Neural cell (in vitro differentiated cells): ENCODE measurements at regions not wholly inside any gene's neighbourhood (a gene's known extent, or its start where the extent isn't known, plus 50 kb on each side); places are given as distances from the start of the nearest gene placed in this dataset.

ENCODE experiments used
- H2AFZ ChIP-seq: fragments of 200-600, 300-800 bp; sonication (generic), shearing (Covaris generic); 2 replicates; pipeline ENCODE4 v1.6.0; 2014; ENCODE audit warnings: low read depth, mild to moderate bottlenecking, antibody characterized with exemption, low read length, moderate library complexity
- H3F3A ChIP-seq: fragments of 200-600 bp; shearing (Covaris generic); 2 replicates; pipeline ENCODE4 v1.6.1; 2016; ENCODE audit warnings: mild to moderate bottlenecking, moderate library complexity, mixed read lengths, antibody characterized with exemption, low read length; ENCODE audit not compliant: insufficient read depth, poor library complexity, severe bottlenecking
- H3K27ac ChIP-seq: fragments of 200-600, 300-800 bp; sonication (generic), shearing (Covaris generic); 2 replicates; pipeline ENCODE4 v1.5.1; 2014; ENCODE audit warnings: mild to moderate bottlenecking, low read length, moderate library complexity
- H3K27me3 ChIP-seq: fragments of 300-800, 200-600 bp; sonication (generic), shearing (Covaris generic); 2 replicates; pipeline ENCODE4 v1.6.0; 2014; ENCODE audit warnings: mild to moderate bottlenecking, low read depth, low read length, moderate library complexity; ENCODE audit not compliant: insufficient read depth
- H3K36me3 ChIP-seq: fragments of 300-800, 200-600 bp; sonication (generic), shearing (Covaris generic); 2 replicates; pipeline ENCODE4 v1.5.1; 2014; ENCODE audit warnings: mild to moderate bottlenecking, antibody characterized with exemption, low read length, moderate library complexity; ENCODE audit not compliant: insufficient read depth
- H3K4me2 ChIP-seq: fragments of 300-800, 200-600 bp; sonication (generic), shearing (Covaris generic); 2 replicates; pipeline ENCODE4 v1.6.0; 2014; ENCODE audit warnings: mild to moderate bottlenecking, low read length
- H3K4me3 ChIP-seq: fragments of 300-800, 200-600 bp; sonication (generic), shearing (Covaris generic); 2 replicates; pipeline ENCODE4 v1.5.1; 2014; ENCODE audit warnings: mild to moderate bottlenecking, low read length, moderate library complexity
- H3K79me2 ChIP-seq: fragments of 200-600 bp; shearing (Covaris generic); replicated peaks from 2 replicates; pipeline ENCODE4 v1.6.0; 2014; ENCODE audit warnings: mild to moderate bottlenecking, low read length, moderate library complexity; ENCODE audit not compliant: insufficient read depth
- H3K9ac ChIP-seq: fragments of 300-800, 200-600 bp; sonication (generic), shearing (Covaris generic); 2 replicates; pipeline ENCODE4 v1.6.1; 2016; ENCODE audit warnings: mild to moderate bottlenecking, low read length, mixed read lengths
- H3K9me2 ChIP-seq: fragments of 200-600 bp; shearing (Covaris generic); 2 replicates; pipeline ENCODE4 v1.6.1; 2016; ENCODE audit warnings: mild to moderate bottlenecking, low read length, mixed read lengths; ENCODE audit not compliant: insufficient read depth
- H3K9me3 ChIP-seq: fragments of 200-600, 300-800 bp; sonication (generic), shearing (Covaris generic); 2 replicates; pipeline ENCODE4 v1.6.1; 2016; ENCODE audit warnings: mild to moderate bottlenecking, mixed run types, low read length, moderate library complexity, mixed read lengths
- H4K20me1 ChIP-seq: fragments of 200-600 bp; shearing (Covaris generic); 2 replicates; pipeline ENCODE4 v1.6.1; 2016; ENCODE audit warnings: mild to moderate bottlenecking, mixed run types; ENCODE audit not compliant: insufficient read depth
- EP300 ChIP-seq: fragments of 450-650 bp; conservative IDR thresholded peaks from 2 replicates; pipeline ENCODE4 v1.6.1; 2014; ENCODE audit warnings: antibody characterized with exemption, mild to moderate bottlenecking, moderate library complexity; ENCODE audit not compliant: poor library complexity, severe bottlenecking
- EZH2 ChIP-seq: fragments of 200-600, 300-800 bp; shearing (Covaris generic), sonication (generic); IDR thresholded peaks from 2 replicates; pipeline ENCODE4 v1.6.1; 2014; ENCODE audit warnings: antibody characterized with exemption, low read length, borderline replicate concordance, mild to moderate bottlenecking; ENCODE audit not compliant: insufficient read depth, poor library complexity, severe bottlenecking
- MXI1 ChIP-seq: fragments of 450-650 bp; conservative IDR thresholded peaks from 2 replicates; pipeline ENCODE4 v1.6.1; 2014; ENCODE audit warnings: antibody characterized with exemption, mild to moderate bottlenecking; ENCODE audit not compliant: poor library complexity, severe bottlenecking
- POLR2AphosphoS5 ChIP-seq: IDR thresholded peaks from 2 replicates; pipeline ENCODE4 v1.6.1; 2012
- RAD21 ChIP-seq: fragments of 450-650 bp; conservative IDR thresholded peaks from 2 replicates; pipeline ENCODE4 v1.6.1; 2014; ENCODE audit warnings: antibody characterized with exemption, mild to moderate bottlenecking, moderate library complexity
- SMC3 ChIP-seq: fragments of 450-650 bp; conservative IDR thresholded peaks from 2 replicates; pipeline ENCODE4 v1.6.1; 2014; ENCODE audit warnings: antibody characterized with exemption, mild to moderate bottlenecking, moderate library complexity; ENCODE audit not compliant: poor library complexity
- TAF1 ChIP-seq: IDR thresholded peaks from 2 replicates; pipeline ENCODE4 v1.6.1; 2012; ENCODE audit warnings: low read depth
- TF ChIP-seq, protein P1 (sequence below): IDR thresholded peaks from 2 replicates; pipeline ENCODE4 v1.6.1; 2012; ENCODE audit warnings: borderline replicate concordance
- TF ChIP-seq, protein P2 (sequence below): fragments of 450-650 bp; IDR thresholded peaks from 2 replicates; pipeline ENCODE4 v1.5.1; 2014; ENCODE audit warnings: antibody characterized with exemption, mild to moderate bottlenecking, moderate library complexity; ENCODE audit not compliant: poor library complexity, severe bottlenecking

DNA sequence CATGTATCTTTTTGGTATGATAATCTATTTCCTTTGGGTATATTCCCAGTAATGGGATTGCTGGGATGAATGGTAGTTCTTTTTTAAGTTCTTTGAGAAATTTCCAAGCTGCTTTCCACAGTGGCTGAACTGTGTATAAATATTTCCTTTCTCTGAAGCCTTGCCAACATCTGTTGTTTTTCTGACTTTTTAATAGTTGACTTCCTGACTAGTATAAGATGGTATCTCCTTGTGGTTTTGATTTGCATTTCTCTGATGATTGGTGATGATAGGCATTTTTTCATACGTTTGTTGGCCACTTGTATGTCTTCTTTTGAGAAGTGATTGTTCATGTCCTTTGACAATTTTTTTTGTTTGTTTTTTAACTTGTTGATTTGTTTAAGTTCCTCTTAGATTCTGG lies 61.6 kb upstream of the PCDH17 start:
- no peaks in the 10 kb centered on the region for H3K9me2 ChIP-seq
- H3K9ac ChIP-seq, result no peak overlapping the region
- no peak overlapping the region for H2AFZ ChIP-seq
- H3K9me3 ChIP-seq, result no peaks in the 10 kb centered on the region
- no peak overlapping the region for H3K4me2 ChIP-seq
- H3K36me3 ChIP-seq, result no peaks in the 10 kb centered on the region
- H3K27ac ChIP-seq, result no peak overlapping the region
- no peaks in the 10 kb centered on the region for H4K20me1 ChIP-seq
- TF ChIP-seq TAF1, result no peak
- no peak for TF ChIP-seq RAD21
- TF ChIP-seq, protein P1, sequence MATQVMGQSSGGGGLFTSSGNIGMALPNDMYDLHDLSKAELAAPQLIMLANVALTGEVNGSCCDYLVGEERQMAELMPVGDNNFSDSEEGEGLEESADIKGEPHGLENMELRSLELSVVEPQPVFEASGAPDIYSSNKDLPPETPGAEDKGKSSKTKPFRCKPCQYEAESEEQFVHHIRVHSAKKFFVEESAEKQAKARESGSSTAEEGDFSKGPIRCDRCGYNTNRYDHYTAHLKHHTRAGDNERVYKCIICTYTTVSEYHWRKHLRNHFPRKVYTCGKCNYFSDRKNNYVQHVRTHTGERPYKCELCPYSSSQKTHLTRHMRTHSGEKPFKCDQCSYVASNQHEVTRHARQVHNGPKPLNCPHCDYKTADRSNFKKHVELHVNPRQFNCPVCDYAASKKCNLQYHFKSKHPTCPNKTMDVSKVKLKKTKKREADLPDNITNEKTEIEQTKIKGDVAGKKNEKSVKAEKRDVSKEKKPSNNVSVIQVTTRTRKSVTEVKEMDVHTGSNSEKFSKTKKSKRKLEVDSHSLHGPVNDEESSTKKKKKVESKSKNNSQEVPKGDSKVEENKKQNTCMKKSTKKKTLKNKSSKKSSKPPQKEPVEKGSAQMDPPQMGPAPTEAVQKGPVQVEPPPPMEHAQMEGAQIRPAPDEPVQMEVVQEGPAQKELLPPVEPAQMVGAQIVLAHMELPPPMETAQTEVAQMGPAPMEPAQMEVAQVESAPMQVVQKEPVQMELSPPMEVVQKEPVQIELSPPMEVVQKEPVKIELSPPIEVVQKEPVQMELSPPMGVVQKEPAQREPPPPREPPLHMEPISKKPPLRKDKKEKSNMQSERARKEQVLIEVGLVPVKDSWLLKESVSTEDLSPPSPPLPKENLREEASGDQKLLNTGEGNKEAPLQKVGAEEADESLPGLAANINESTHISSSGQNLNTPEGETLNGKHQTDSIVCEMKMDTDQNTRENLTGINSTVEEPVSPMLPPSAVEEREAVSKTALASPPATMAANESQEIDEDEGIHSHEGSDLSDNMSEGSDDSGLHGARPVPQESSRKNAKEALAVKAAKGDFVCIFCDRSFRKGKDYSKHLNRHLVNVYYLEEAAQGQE, result no peak
- TF ChIP-seq EZH2, result no peak
- no peak for TF ChIP-seq POLR2AphosphoS5
- no peak for TF ChIP-seq SMC3
- no peak for TF ChIP-seq MXI1
- TF ChIP-seq EP300, result no peak
- TF ChIP-seq, protein P2, sequence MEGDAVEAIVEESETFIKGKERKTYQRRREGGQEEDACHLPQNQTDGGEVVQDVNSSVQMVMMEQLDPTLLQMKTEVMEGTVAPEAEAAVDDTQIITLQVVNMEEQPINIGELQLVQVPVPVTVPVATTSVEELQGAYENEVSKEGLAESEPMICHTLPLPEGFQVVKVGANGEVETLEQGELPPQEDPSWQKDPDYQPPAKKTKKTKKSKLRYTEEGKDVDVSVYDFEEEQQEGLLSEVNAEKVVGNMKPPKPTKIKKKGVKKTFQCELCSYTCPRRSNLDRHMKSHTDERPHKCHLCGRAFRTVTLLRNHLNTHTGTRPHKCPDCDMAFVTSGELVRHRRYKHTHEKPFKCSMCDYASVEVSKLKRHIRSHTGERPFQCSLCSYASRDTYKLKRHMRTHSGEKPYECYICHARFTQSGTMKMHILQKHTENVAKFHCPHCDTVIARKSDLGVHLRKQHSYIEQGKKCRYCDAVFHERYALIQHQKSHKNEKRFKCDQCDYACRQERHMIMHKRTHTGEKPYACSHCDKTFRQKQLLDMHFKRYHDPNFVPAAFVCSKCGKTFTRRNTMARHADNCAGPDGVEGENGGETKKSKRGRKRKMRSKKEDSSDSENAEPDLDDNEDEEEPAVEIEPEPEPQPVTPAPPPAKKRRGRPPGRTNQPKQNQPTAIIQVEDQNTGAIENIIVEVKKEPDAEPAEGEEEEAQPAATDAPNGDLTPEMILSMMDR, result no peak
- H3K79me2 ChIP-seq, result no peaks in the 10 kb centered on the region
- H3K4me3 ChIP-seq, result no peak overlapping the region
- H3F3A ChIP-seq, result no peaks in the 10 kb centered on the region
- no peaks in the 10 kb centered on the region for H3K27me3 ChIP-seq
